ENCODE measurements at regions not wholly inside any gene's neighbourhood (a gene's known extent, or its start where the extent isn't known, plus 50 kb on each side); places are given as distances from the start of the nearest gene placed in this dataset.

DNA sequence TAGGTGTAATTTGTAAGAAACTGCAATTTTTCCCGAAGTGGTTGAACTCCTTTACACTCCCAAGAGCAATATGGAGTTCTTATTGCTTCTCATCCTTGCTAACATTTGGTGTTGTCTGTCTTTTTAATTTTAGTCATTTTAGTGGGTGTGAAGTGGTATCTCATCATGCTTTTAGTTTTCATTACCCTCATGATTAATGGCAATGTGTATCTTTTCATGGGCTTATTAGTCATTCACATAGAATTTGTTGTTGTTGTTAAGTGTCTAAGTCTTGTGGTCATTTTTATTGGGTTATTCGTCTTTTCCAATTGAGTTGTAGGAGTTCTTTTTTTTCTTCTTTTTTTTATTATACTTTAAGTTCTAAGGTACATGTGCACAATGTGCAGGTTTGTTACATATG is 238.3 kb upstream of the SESN3 start:
- H3K4me1 Mint-ChIP-seq = no peaks in the 10 kb centered on the region
- POLR2A ChIA-PET = no interaction called here
- H3K27me3 Mint-ChIP-seq = no peaks in the 10 kb centered on the region
- DNase-seq (no peak), ATAC-seq (no peak)
- no peaks in the 10 kb centered on the region for H3K36me3 Mint-ChIP-seq
- no peak overlapping the region for H3K27ac Mint-ChIP-seq
- H3K4me3 Mint-ChIP-seq = no peak overlapping the region
- peaks cover 0 to 3% (median 0%) of the 10 kb centered on the region in 9 donors for H3K9me3 Mint-ChIP-seq

GRCh38 chr11:95466416-95466815 is 235.4 kb upstream of the SESN3 start:
- no peaks in the 10 kb centered on the region for H3K36me3 Mint-ChIP-seq
- DNase-seq (no peak), ATAC-seq (no peak)
- H3K9me3 Mint-ChIP-seq = no peaks in the 10 kb centered on the region
- POLR2A ChIA-PET = no interaction called here
- no peaks in the 10 kb centered on the region for H3K27me3 Mint-ChIP-seq
- H3K4me1 Mint-ChIP-seq = peaks cover 0 to 4% (median 0%) of the 10 kb centered on the region in 4 donors
- H3K27ac Mint-ChIP-seq = peak overlapping the region in 1 of 10 donors; percentile 52
- H3K4me3 Mint-ChIP-seq = no peak overlapping the region

DNA sequence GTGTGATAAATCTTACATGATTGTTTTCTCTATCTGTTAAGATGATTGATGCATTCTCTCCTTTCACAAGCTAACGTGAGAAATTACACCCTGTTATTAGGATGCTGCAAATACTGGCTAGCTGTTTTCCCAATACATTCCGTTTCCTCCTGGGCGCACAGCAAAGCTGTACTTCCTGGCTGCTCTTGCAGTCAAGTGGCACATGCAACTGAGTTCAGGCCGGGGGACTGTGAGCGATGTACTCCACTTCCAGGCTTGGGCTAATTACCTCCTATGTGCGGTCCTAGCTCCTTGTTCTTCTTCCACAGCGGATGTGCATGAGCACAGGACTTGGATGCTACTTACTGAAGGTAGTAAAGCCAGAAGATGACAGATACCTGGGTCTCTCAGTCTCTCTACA is 234.9 kb upstream of the SESN3 start:
- DNase-seq = no peak
- Mint-ChIP-seq H3K4me1 (peaks cover 0 to 4% (median 0%) of the 10 kb centered on the region in 4 donors), H3K27me3 (no peaks in the 10 kb centered on the region), H3K4me3 (no peak overlapping the region), H3K27ac (peak overlapping the region in 2 of 10 donors; percentile 34 to 70), H3K36me3 (no peaks in the 10 kb centered on the region), H3K9me3 (no peaks in the 10 kb centered on the region)
- POLR2A ChIA-PET = no interaction called here
- no peak for ATAC-seq

DNA sequence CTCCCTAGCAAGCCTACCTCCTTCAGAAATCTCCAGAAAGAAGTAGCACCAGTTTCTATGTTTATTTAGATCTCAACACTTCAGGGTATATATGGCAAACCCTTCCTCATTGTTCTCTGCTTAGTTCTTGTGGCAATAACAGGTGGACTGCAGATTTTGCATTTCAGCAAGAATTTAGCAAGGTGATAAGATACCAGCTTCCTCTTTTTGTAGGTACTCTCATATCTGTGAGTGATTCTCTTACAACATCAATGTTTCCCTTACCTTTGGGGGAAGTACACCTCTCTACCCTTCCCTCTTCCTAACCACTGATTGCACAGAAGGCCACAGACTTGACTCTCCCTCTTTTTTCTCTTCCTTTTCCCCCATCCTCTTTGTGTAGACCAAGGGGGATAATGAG is 230.9 kb upstream of the SESN3 start:
- ATAC-seq (no peak), DNase-seq (no peak)
- H3K4me1 Mint-ChIP-seq = peaks cover 0 to 4% (median 0%) of the 10 kb centered on the region in 4 donors
- H3K4me3 Mint-ChIP-seq = no peak overlapping the region
- POLR2A ChIA-PET = interaction anchor here (0.8 kb wide), 1 partner anchor 219 kb away, joined by 3 read pairs; no protein-coding TSS in a partner anchor
- peaks cover 0 to 2% (median 0%) of the 10 kb centered on the region in 5 donors for H3K27me3 Mint-ChIP-seq
- no peaks in the 10 kb centered on the region for H3K9me3 Mint-ChIP-seq
- H3K27ac Mint-ChIP-seq = peak overlapping the region in 1 of 10 donors; percentile 73
- H3K36me3 Mint-ChIP-seq = no peaks in the 10 kb centered on the region

DNA sequence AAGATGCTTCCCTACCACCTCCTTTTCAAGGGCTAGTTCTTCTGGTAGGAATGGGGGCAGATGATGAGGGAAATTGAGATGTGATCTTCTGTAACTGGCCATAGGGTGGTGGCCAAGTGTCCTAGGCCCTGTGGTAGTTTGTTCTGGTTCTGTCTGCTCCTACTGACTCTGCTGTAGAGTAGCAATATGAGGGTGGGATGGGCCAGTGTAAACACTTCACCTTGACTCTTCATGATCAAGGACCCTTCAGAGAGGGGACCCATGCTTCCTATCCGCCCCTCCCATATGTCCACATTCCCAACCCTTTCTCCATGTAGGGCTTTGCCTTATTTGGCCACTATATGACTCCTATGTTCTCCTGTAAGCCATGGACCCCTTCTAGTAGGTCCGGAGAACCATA is 230.3 kb upstream of the SESN3 start:
- H3K27ac Mint-ChIP-seq = no peak overlapping the region
- POLR2A ChIA-PET = no interaction called here
- peaks cover 0 to 4% (median 0%) of the 10 kb centered on the region in 4 donors for H3K4me1 Mint-ChIP-seq
- H3K9me3 Mint-ChIP-seq = no peaks in the 10 kb centered on the region
- ATAC-seq (no peak), DNase-seq (no peak)
- no peaks in the 10 kb centered on the region for H3K36me3 Mint-ChIP-seq
- H3K4me3 Mint-ChIP-seq = no peak overlapping the region
- peaks cover 0 to 2% (median 0%) of the 10 kb centered on the region in 5 donors for H3K27me3 Mint-ChIP-seq

- ATAC-seq = no peak
- Mint-ChIP-seq H3K4me1 (peaks cover 0 to 4% (median 0%) of the 10 kb centered on the region in 4 donors), H3K4me3 (no peak overlapping the region), H3K9me3 (no peaks in the 10 kb centered on the region), H3K27ac (no peak overlapping the region), H3K36me3 (no peaks in the 10 kb centered on the region), H3K27me3 (peaks cover 0 to 2% (median 0%) of the 10 kb centered on the region in 5 donors)
- POLR2A ChIA-PET = no interaction called here
- DNase-seq = no peak
Observed at GRCh38 chr11:95459291-95460042, 228.5 kb upstream of the SESN3 start.

DNA sequence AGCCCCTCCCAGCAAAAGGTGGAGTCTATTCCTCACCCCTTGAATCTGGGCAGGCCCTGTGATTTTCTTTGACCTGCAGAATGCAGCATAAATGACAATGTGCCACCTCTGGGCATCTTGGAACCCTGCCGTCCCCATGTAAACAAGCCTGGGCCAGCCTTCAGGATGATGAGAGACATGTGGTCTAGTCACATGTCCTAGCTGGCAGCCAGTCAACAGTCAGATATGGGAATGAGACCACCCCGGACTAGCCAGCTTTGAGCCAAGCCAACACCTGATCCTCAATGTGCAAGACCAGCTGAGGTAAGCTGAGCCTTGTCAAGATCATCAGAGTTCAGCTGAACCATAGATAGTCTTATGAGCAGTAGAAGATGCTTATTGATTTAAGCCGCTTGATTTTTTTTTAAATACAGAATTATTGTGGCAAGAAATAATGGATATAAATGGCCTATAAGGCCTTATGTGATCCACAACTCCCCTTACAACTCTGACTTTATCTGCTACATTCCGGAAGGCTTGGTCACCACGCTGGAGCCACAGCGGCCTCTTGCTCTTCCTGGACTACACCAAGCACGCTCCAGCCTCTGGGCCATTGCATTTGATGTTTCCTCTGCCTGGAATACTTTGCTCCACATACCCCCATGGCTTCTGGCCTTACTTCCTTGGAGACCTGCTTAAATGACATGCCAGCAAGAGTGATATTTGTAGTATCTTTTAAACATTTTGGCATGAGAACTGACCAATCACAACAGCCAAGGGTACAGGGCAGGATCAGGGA is 225.9 kb upstream of the SESN3 start:
- H3K27ac Mint-ChIP-seq = no peak overlapping the region

GRCh38 chr11:95455228-95455970 is 224.4 kb upstream of the SESN3 start:
- H3K27me3 Mint-ChIP-seq = no peaks in the 10 kb centered on the region
- ATAC-seq (no peak), DNase-seq (no peak)
- H3K4me1 Mint-ChIP-seq = no peaks in the 10 kb centered on the region
- H3K9me3 Mint-ChIP-seq = no peaks in the 10 kb centered on the region
- POLR2A ChIA-PET = interaction anchor here (0.8 kb wide), 1 partner anchor 254 kb away, joined by 3 read pairs; no protein-coding TSS in a partner anchor
- peak overlapping the region in 1 of 10 donors; percentile 18 for H3K27ac Mint-ChIP-seq
- H3K36me3 Mint-ChIP-seq = no peaks in the 10 kb centered on the region
- no peak overlapping the region for H3K4me3 Mint-ChIP-seq

More for the DNA sequence above, 225.9 kb upstream of the SESN3 start:
- Mint-ChIP-seq H3K4me3 (no peak overlapping the region), H3K9me3 (no peaks in the 10 kb centered on the region), H3K36me3 (no peaks in the 10 kb centered on the region), H3K27me3 (peaks cover 0 to 2% (median 0%) of the 10 kb centered on the region in 5 donors), H3K4me1 (peaks cover 0 to 4% (median 0%) of the 10 kb centered on the region in 4 donors)
- POLR2A ChIA-PET = no interaction called here
- ATAC-seq (no peak), DNase-seq (no peak)

GRCh38 chr11:95453616-95454171 is 222.7 kb upstream of the SESN3 start:
- no peaks in the 10 kb centered on the region for H3K4me1 Mint-ChIP-seq
- H3K4me3 Mint-ChIP-seq = no peak overlapping the region
- DNase-seq = no peak
- H3K27ac Mint-ChIP-seq = no peak overlapping the region
- ATAC-seq = no peak
- POLR2A ChIA-PET = no interaction called here
- H3K36me3 Mint-ChIP-seq = no peaks in the 10 kb centered on the region
- no peaks in the 10 kb centered on the region for H3K27me3 Mint-ChIP-seq
- no peaks in the 10 kb centered on the region for H3K9me3 Mint-ChIP-seq

GRCh38 chr11:95451682-95452081 is 220.7 kb upstream of the SESN3 start:
- DNase-seq (no peak), ATAC-seq (no peak)
- no peaks in the 10 kb centered on the region for H3K27me3 Mint-ChIP-seq
- no peaks in the 10 kb centered on the region for H3K36me3 Mint-ChIP-seq
- no peaks in the 10 kb centered on the region for H3K4me1 Mint-ChIP-seq
- POLR2A ChIA-PET = no interaction called here
- H3K4me3 Mint-ChIP-seq = no peak overlapping the region
- H3K27ac Mint-ChIP-seq = no peak overlapping the region
- H3K9me3 Mint-ChIP-seq = no peaks in the 10 kb centered on the region

DNA sequence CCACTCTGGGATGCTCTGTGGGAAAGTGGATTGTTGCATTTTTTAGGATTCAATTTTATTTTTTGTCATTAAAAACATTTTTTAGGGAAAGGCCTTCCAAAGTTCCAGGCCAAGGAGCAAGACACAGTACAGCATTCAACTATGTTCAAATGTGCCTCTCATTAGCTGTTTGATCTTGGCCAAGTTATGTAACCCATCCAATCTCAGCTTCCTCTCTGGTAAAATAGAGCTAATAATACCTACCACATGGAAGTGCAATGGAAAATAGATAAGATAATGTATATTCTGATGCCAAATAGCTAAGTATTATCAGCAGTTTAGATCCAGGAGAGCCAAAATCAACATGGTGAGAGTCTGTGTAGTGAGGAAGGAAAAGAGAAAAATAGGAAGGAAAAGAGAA is 220.3 kb upstream of the SESN3 start:
- H3K36me3 Mint-ChIP-seq = no peaks in the 10 kb centered on the region
- no peak for ATAC-seq
- H3K27me3 Mint-ChIP-seq = no peaks in the 10 kb centered on the region
- DNase-seq = no peak
- POLR2A ChIA-PET = no interaction called here
- H3K27ac Mint-ChIP-seq = no peak overlapping the region
- peaks cover 0 to under 1% (median 0%) of the 10 kb centered on the region in 4 donors for H3K4me1 Mint-ChIP-seq
- no peak overlapping the region for H3K4me3 Mint-ChIP-seq
- H3K9me3 Mint-ChIP-seq = no peaks in the 10 kb centered on the region

DNA sequence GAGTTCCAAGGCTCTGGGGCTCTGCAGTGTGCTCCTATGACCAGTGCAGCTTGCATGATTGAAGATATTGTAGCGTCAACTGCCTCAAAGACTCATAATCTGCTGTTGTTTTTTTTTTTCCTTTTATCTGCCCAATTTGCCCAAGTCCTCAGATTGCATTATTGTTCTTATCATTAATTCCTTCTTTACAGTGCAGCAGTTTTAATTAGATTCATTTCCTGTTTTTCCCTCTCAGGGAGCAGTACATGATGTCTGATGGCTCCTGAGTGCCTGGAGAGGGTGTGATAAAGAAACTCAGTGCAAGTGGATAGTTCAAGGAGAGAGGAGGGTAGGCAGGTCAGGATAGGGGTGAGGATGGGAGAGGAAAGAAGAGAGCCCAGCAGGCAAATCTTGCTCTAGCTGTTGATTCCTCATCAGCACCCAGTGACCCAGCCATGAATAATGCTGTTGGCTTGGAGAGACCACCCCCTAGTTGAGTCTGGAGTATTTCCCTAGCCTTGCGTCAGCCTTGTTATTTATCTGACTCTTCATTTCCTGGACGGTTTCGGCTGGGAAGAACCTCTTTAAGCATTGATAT is 219.6 kb upstream of the SESN3 start:
- H3K9me3 Mint-ChIP-seq = no peaks in the 10 kb centered on the region
- no peaks in the 10 kb centered on the region for H3K36me3 Mint-ChIP-seq
- H3K27ac Mint-ChIP-seq = peak overlapping the region in 1 of 10 donors; percentile 28
- ATAC-seq (no peak), DNase-seq (no peak)
- no peaks in the 10 kb centered on the region for H3K27me3 Mint-ChIP-seq
- no peak overlapping the region for H3K4me3 Mint-ChIP-seq
- POLR2A ChIA-PET = no interaction called here
- peaks cover 0 to 1% (median 0%) of the 10 kb centered on the region in 4 donors for H3K4me1 Mint-ChIP-seq
